ENCODE measurements at regions not wholly inside any gene's neighbourhood (a gene's known extent, or its start where the extent isn't known, plus 50 kb on each side); places are given as distances from the start of the nearest gene placed in this dataset.

DNA sequence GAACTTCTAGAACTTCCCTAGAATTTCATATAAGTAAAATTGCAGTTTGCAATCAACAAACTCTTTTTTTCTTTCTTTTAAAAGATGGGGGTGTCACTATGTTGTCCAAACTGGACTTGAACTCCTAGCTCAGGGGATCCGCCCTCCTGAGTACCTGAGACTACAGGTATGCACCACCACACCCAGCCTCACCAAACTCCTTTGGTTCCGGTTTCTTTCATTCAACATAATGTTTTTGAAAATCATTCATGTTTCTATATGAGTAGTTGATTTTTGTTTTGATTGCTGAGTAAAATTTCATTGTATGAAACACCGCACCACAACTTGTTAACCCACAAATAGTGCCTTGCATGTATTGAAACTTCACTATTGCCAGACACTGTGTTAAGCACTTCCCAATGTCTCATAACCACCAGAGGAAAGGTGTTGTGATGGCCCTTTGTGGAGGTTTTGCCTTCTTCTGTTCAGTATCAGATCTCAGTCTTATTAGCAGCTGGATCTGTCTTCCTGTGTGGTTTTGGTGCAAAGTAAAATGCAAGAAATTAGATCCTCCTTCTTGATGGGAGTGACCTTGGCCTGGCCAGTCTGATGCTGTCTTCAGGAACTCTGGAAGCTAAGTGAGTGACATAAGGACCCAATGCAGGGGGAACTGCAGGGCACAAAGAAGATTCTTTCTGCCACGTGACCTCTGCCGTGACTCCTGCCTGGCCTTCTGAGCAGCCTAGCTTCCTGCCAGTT lies 78.8 kb upstream of the UBE2E1 start:
- FAIRE-seq, result no peak
- H3K9me1 ChIP-seq (replicated peaks; ENCODE audit: control insufficient read depth, extremely low read depth, insufficient read depth, low read length), result no peaks in the 10 kb centered on the region
- H2AFZ ChIP-seq (ENCODE audit: low read depth, low read length), result no peak overlapping the region
- TF ChIP-seq POLR2AphosphoS5 (IDR thresholded peaks at IDR 0.05; ENCODE audit: insufficient read depth, low read depth, low read length), result no peak
- TF ChIP-seq EZH2 (IDR thresholded peaks at IDR 0.05; ENCODE audit: borderline replicate concordance, low read depth, low read length, severe bottlenecking), result no peak
- no peak for TF ChIP-seq MYC (IDR thresholded peaks at IDR 0.05; ENCODE audit: low read depth, low read length)
- no peak for TF ChIP-seq FOS (IDR thresholded peaks at IDR 0.05; ENCODE audit: borderline replicate concordance, insufficient read depth, low read length)
- TF ChIP-seq, protein P1, sequence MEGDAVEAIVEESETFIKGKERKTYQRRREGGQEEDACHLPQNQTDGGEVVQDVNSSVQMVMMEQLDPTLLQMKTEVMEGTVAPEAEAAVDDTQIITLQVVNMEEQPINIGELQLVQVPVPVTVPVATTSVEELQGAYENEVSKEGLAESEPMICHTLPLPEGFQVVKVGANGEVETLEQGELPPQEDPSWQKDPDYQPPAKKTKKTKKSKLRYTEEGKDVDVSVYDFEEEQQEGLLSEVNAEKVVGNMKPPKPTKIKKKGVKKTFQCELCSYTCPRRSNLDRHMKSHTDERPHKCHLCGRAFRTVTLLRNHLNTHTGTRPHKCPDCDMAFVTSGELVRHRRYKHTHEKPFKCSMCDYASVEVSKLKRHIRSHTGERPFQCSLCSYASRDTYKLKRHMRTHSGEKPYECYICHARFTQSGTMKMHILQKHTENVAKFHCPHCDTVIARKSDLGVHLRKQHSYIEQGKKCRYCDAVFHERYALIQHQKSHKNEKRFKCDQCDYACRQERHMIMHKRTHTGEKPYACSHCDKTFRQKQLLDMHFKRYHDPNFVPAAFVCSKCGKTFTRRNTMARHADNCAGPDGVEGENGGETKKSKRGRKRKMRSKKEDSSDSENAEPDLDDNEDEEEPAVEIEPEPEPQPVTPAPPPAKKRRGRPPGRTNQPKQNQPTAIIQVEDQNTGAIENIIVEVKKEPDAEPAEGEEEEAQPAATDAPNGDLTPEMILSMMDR (IDR thresholded peaks at IDR 0.05; ENCODE audit: extremely low read depth in 1 of 2, insufficient read depth in 1 of 2, low read depth in 1 of 2, low read length in 2 of 2), result no peak
- TF ChIP-seq POLR2A (IDR thresholded peaks at IDR 0.05; ENCODE audit: low read depth, low read length), result no peak
- TF ChIP-seq GATA2 (IDR thresholded peaks at IDR 0.05; ENCODE audit: insufficient read depth, insufficient read length, low read depth, low read length), result no peak
- no peak for TF ChIP-seq JUN (IDR thresholded peaks at IDR 0.05; ENCODE audit: borderline replicate concordance, insufficient read depth, insufficient read length, low read depth)
- TF ChIP-seq, protein P2, sequence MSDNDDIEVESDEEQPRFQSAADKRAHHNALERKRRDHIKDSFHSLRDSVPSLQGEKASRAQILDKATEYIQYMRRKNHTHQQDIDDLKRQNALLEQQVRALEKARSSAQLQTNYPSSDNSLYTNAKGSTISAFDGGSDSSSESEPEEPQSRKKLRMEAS (IDR thresholded peaks at IDR 0.05; ENCODE audit: insufficient read depth, insufficient read length), result no peak
- H4K20me1 ChIP-seq (replicated peaks; ENCODE audit: control insufficient read depth, extremely low read depth, insufficient read depth, low read length), result no peaks in the 10 kb centered on the region
- no peaks in the 10 kb centered on the region for H3K36me3 ChIP-seq (ENCODE audit: control insufficient read depth in 2 of 2, extremely low read depth in 1 of 2, insufficient read depth in 2 of 2, low read length in 2 of 2)
- BruUV-seq (replicated peaks), result no TSS peak
- ChIA-PET POLR2A (no interaction called here), CTCF (no interaction called here)
- H3K4me2 ChIP-seq (ENCODE audit: insufficient read depth, low read length), result no peak overlapping the region
- H3K27ac ChIP-seq (ENCODE audit: insufficient read depth, low read depth, low read length), result no peak overlapping the region
- dilution Hi-C loops (cut with MboI; ENCODE audit: extremely low pct_ligation_motif_present, low sequenced_read_pairs) (no loop called here), intact Hi-C loops (cut with micrococcal nuclease) (no loop called here)
- no peaks in the 10 kb centered on the region for H3K4me1 ChIP-seq (ENCODE audit: control insufficient read depth, extremely low read depth, insufficient read depth, low read length)
- DNase-seq (ENCODE audit: low read depth, low spot score), result no peak
- no peak overlapping the region for H3K9ac ChIP-seq (replicated peaks; ENCODE audit: extremely low read depth, insufficient read depth, low read length)
- H3K27me3 ChIP-seq (ENCODE audit: control insufficient read depth in 2 of 2, insufficient read depth in 2 of 2, low read length in 2 of 2), result no peaks in the 10 kb centered on the region
- no peaks in the 10 kb centered on the region for H3K79me2 ChIP-seq (ENCODE audit: control insufficient read depth, insufficient read depth, low read length)
- H3K4me3 ChIP-seq (replicated peaks in 1 of 3; ENCODE audit: insufficient read depth in 1 of 3, low read depth in 1 of 3, low read length in 3 of 3), result no peak overlapping the region
- no peaks in the 10 kb centered on the region for H3K9me3 ChIP-seq (replicated peaks; ENCODE audit: control insufficient read depth, insufficient read depth, low read length)

All from endothelial cell of umbilical vein (primary cell).